HG03039 (cell line): ENCODE measurements at regions not wholly inside any gene's neighbourhood (a gene's known extent, or its start where the extent isn't known, plus 50 kb on each side); places are given as distances from the start of the nearest gene placed in this dataset.

ENCODE experiments used
- ATAC-seq: cut with Tn5 transposase; IDR thresholded peaks from one replicate; pipeline ENCODE4 v1.9.1; 2021; ENCODE audit warnings: mild to moderate bottlenecking, moderate library complexity; ENCODE audit not compliant: unreplicated experiment

- ATAC-seq, result no peak
Observed at GRCh38 chr5:163385271-163385670, 52.1 kb upstream of the CCNG1 start.

DNA sequence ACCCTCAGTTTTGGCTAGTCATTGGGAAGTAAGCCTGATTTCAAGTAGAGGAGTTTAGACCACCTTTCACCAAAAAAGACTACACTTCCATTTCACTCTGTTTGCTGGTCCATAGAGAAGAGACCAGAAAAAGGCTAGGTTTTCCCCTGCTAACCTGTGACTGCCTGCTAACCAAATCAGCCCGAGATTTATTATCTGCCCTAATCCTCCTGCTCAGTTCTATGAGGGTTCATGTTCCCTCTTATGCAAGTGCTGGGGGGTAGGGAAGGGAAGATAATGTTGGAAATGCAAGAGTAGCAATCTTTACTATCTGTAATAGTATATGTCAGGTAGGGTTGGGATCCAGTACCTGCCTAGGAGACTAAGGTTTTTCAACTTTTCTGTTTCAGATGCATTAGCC is 51.6 kb upstream of the CCNG1 start:
- no peak for ATAC-seq

- no peak for ATAC-seq
Observed at GRCh38 chr5:163386352-163386751, 51.0 kb upstream of the CCNG1 start.

- ATAC-seq, result no peak
Observed at GRCh38 chr5:163387589-163388343, 49.6 kb upstream of the CCNG1 start.
